Ascending aorta (tissue), 2 donors: ENCODE measurements at regions not wholly inside any gene's neighbourhood (a gene's known extent, or its start where the extent isn't known, plus 50 kb on each side); places are given as distances from the start of the nearest gene placed in this dataset.

ENCODE experiments used
- DNase-seq, 2 donors: peaks; one replicate each; pipeline ENCODE4 v3.0.0-alpha.2; 2019; ENCODE audit warnings: low spot score in 2 of 2
- H3K27ac ChIP-seq, 2 donors: fragments of 200-600 bp; sonication (generic); one replicate each; pipeline ENCODE4 v1.5.1; 2016 to 2017; ENCODE audit warnings: mild to moderate bottlenecking in 1 of 2
- H3K27me3 ChIP-seq: fragments of 200-600 bp; sonication (generic); one replicate; pipeline ENCODE4 v1.5.1; 2017
- H3K36me3 ChIP-seq, 2 donors: fragments of 200-600 bp; sonication (generic); one replicate each; pipeline ENCODE4 v1.5.1; 2016
- H3K4me1 ChIP-seq, 2 donors: fragments of 200-600 bp; sonication (generic); one replicate each; pipeline ENCODE4 v1.5.1; 2016 to 2017; ENCODE audit warnings: mild to moderate bottlenecking in 1 of 2
- H3K4me3 ChIP-seq, 2 donors: fragments of 200-600 bp; sonication (generic); one replicate each; pipeline ENCODE4 v1.5.1; 2016 to 2017; ENCODE audit warnings: mild to moderate bottlenecking in 1 of 2
- H3K9me3 ChIP-seq, 2 donors: fragments of 200-600 bp; sonication (generic); one replicate each; pipeline ENCODE4 v1.5.1; 2016
- intact Hi-C: fragments of 100-400 bp; cut with DNase I; formaldehyde crosslinking; loops from one replicate; pipeline ENCODE4 v1.15.1; 2023
- TF ChIP-seq, protein P1 (sequence below), 3 experiments: fragments of 200-600 bp in 2 of 3; fragments of 450-650 bp in 1 of 3; sonication (generic) in 2 of 3; IDR thresholded peaks; one replicate each; pipeline ENCODE4 v1.5.1; 2016 to 2019; ENCODE audit warnings: antibody characterized with exemption in 3 of 3, mild to moderate bottlenecking in 1 of 3, moderate library complexity in 1 of 3

DNA sequence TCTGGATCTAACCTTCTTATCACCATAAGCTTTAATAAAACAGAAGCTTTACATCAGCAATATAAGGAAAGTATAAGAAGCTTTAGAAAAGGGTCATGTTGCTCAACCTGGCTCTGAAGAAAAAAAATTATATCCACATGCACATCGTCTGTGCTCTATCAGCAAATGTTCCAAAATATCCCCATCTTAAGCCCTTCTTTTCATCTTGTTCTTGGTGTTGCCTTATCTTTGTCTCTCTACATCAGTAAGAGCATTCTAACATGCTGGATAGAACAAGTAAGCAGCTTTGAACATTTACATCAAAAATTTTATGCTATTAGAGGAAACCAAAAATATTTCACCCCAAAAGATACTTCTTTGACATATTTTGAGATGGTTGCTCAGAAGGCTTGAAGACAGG, 157.8 kb upstream of the SNX7 start:
- DNase-seq = no peak
- H3K27ac ChIP-seq = no peak overlapping the region
- peaks cover 0 to 17% of the 10 kb centered on the region in 2 donors for H3K9me3 ChIP-seq
- intact Hi-C loops = no loop called here
- TF ChIP-seq, protein P1, sequence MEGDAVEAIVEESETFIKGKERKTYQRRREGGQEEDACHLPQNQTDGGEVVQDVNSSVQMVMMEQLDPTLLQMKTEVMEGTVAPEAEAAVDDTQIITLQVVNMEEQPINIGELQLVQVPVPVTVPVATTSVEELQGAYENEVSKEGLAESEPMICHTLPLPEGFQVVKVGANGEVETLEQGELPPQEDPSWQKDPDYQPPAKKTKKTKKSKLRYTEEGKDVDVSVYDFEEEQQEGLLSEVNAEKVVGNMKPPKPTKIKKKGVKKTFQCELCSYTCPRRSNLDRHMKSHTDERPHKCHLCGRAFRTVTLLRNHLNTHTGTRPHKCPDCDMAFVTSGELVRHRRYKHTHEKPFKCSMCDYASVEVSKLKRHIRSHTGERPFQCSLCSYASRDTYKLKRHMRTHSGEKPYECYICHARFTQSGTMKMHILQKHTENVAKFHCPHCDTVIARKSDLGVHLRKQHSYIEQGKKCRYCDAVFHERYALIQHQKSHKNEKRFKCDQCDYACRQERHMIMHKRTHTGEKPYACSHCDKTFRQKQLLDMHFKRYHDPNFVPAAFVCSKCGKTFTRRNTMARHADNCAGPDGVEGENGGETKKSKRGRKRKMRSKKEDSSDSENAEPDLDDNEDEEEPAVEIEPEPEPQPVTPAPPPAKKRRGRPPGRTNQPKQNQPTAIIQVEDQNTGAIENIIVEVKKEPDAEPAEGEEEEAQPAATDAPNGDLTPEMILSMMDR (IDR thresholded peaks at IDR 0.05) = no peak
- no peak overlapping the region for H3K4me3 ChIP-seq
- H3K36me3 ChIP-seq = no peaks in the 10 kb centered on the region
- no peaks in the 10 kb centered on the region for H3K4me1 ChIP-seq
- H3K27me3 ChIP-seq = no peaks in the 10 kb centered on the region

DNA sequence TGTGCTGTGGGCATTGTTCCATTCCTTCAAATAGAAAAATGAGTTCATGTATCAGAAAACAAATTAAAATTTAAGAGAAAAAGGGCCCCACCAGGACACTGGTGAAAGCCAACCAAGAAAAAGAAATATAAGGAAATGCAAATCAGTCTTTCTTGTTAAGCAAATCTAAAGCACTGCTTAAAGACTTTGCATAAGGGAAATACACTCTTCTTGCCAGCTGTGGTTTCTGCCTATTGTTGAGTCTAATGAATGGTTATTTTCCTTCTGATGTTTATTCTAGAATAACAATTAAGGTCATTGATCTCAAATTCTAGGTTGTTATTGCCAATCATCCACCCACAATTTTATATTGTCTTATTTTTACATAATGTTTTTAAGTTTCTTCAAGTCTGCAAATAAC, 158.6 kb upstream of the SNX7 start:
- TF ChIP-seq, protein P1 (IDR thresholded peaks at IDR 0.05) = no peak
- intact Hi-C loops = no loop called here
- H3K4me1 ChIP-seq = no peaks in the 10 kb centered on the region

DNA sequence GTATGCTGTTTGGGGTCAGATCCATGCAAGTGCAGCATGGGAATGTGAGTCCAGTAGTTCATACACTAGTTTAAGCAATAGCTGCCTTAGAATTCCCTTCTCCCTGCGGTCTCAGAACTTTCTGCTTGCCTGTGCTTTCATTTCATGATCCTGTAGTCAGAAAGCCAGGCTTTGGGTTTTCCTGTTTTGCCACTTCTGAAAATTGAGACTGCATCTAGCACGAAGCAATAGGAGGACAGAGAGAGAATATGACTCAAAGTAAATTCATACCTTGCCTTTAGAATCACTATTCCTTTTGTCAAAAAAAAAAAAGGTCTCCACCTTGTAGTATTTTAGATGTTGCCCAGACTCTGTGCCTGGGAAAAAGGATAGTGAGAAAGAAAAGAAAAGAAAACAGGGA, 161.2 kb upstream of the SNX7 start:
- intact Hi-C loops = no loop called here
- TF ChIP-seq, protein P1 (IDR thresholded peaks at IDR 0.05) = no peak
- Histone ChIP-seq H3K4me3 (no peak overlapping the region), H3K36me3 (no peaks in the 10 kb centered on the region), H3K27me3 (no peaks in the 10 kb centered on the region), H3K9me3 (no peaks in the 10 kb centered on the region), H3K4me1 (no peaks in the 10 kb centered on the region), H3K27ac (no peak overlapping the region)
- no peak for DNase-seq

More for the DNA sequence above, 158.6 kb upstream of the SNX7 start:
- Histone ChIP-seq H3K27ac (no peak overlapping the region), H3K4me3 (no peak overlapping the region), H3K27me3 (no peaks in the 10 kb centered on the region), H3K36me3 (no peaks in the 10 kb centered on the region), H3K9me3 (peaks cover 0 to 17% of the 10 kb centered on the region in 2 donors)
- no peak for DNase-seq

DNA sequence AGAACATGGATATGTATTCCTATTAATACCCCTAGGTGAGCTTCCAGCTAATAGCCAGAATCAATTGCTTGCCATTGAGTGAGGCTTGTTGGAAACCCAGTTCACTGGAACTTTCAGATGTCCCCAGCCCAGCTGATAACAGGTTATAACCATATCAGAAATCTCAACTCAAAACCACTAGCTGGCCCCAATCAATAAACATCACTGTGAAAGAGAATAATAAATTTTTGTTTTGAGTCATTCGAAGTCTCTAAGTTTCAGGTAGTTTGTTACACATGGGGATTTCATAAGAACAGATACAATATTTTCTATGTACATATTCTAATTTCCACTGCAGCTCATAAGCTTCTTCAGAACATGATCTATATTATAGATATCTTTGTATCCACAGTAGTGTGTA, 162.9 kb upstream of the SNX7 start:
- Histone ChIP-seq H3K27ac (no peak overlapping the region), H3K36me3 (no peaks in the 10 kb centered on the region), H3K27me3 (no peaks in the 10 kb centered on the region), H3K4me1 (no peaks in the 10 kb centered on the region), H3K4me3 (no peak overlapping the region), H3K9me3 (no peaks in the 10 kb centered on the region)
- no peak for DNase-seq
- intact Hi-C loops = no loop called here
- TF ChIP-seq, protein P1 (IDR thresholded peaks at IDR 0.05) = no peak

DNA sequence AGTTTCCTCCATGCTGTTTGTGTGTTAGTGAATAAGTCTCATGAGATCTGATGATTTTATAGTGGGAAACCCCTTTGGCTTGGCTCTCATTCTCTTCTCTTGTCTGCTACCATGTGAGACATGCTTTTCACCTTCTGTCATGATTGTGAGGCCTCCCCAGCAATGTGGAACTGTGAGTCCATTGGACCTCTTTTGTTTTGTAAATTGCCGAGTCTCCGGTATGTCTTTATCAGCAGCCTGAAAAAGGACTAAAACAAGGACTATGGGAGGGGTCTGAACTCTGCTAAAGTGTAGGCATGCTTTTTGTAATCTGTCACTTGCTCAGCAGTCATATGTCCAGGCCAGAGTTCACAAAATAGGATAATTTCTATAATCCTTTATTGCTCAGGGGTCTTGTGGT, 164.0 kb upstream of the SNX7 start:
- intact Hi-C loops = no loop called here
- H3K27ac ChIP-seq = no peak overlapping the region

More for the DNA sequence above, 164.0 kb upstream of the SNX7 start:
- no peak for DNase-seq
- H3K4me1 ChIP-seq = no peaks in the 10 kb centered on the region
- no peaks in the 10 kb centered on the region for H3K9me3 ChIP-seq
- TF ChIP-seq, protein P1 (IDR thresholded peaks at IDR 0.05) = no peak
- H3K4me3 ChIP-seq = no peak overlapping the region
- H3K36me3 ChIP-seq = no peaks in the 10 kb centered on the region
- no peaks in the 10 kb centered on the region for H3K27me3 ChIP-seq
